ENCODE measurements at regions not wholly inside any gene's neighbourhood (a gene's known extent, or its start where the extent isn't known, plus 50 kb on each side); places are given as distances from the start of the nearest gene placed in this dataset.

DNA sequence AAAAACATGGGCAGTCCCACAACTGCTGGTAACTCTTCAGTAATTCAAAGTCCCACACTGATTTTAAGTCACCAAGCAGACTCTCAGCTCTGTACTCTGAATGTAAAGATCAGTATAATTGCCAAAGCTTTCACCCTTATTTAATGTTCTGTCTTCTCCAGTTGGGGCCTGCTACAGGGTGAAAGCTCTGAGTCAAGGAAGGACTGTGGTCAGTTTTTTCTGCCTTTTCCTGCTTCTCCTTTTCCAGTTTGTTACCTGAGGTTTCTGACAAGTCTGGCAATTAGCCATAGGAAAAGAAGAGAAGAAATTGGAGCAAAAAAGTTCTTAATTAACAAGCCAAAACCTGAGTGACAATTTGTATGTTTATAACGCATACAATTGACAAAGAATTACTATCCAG, 279.3 kb downstream of the RBM26 start (continued):
- TF ChIP-seq, protein P1, sequence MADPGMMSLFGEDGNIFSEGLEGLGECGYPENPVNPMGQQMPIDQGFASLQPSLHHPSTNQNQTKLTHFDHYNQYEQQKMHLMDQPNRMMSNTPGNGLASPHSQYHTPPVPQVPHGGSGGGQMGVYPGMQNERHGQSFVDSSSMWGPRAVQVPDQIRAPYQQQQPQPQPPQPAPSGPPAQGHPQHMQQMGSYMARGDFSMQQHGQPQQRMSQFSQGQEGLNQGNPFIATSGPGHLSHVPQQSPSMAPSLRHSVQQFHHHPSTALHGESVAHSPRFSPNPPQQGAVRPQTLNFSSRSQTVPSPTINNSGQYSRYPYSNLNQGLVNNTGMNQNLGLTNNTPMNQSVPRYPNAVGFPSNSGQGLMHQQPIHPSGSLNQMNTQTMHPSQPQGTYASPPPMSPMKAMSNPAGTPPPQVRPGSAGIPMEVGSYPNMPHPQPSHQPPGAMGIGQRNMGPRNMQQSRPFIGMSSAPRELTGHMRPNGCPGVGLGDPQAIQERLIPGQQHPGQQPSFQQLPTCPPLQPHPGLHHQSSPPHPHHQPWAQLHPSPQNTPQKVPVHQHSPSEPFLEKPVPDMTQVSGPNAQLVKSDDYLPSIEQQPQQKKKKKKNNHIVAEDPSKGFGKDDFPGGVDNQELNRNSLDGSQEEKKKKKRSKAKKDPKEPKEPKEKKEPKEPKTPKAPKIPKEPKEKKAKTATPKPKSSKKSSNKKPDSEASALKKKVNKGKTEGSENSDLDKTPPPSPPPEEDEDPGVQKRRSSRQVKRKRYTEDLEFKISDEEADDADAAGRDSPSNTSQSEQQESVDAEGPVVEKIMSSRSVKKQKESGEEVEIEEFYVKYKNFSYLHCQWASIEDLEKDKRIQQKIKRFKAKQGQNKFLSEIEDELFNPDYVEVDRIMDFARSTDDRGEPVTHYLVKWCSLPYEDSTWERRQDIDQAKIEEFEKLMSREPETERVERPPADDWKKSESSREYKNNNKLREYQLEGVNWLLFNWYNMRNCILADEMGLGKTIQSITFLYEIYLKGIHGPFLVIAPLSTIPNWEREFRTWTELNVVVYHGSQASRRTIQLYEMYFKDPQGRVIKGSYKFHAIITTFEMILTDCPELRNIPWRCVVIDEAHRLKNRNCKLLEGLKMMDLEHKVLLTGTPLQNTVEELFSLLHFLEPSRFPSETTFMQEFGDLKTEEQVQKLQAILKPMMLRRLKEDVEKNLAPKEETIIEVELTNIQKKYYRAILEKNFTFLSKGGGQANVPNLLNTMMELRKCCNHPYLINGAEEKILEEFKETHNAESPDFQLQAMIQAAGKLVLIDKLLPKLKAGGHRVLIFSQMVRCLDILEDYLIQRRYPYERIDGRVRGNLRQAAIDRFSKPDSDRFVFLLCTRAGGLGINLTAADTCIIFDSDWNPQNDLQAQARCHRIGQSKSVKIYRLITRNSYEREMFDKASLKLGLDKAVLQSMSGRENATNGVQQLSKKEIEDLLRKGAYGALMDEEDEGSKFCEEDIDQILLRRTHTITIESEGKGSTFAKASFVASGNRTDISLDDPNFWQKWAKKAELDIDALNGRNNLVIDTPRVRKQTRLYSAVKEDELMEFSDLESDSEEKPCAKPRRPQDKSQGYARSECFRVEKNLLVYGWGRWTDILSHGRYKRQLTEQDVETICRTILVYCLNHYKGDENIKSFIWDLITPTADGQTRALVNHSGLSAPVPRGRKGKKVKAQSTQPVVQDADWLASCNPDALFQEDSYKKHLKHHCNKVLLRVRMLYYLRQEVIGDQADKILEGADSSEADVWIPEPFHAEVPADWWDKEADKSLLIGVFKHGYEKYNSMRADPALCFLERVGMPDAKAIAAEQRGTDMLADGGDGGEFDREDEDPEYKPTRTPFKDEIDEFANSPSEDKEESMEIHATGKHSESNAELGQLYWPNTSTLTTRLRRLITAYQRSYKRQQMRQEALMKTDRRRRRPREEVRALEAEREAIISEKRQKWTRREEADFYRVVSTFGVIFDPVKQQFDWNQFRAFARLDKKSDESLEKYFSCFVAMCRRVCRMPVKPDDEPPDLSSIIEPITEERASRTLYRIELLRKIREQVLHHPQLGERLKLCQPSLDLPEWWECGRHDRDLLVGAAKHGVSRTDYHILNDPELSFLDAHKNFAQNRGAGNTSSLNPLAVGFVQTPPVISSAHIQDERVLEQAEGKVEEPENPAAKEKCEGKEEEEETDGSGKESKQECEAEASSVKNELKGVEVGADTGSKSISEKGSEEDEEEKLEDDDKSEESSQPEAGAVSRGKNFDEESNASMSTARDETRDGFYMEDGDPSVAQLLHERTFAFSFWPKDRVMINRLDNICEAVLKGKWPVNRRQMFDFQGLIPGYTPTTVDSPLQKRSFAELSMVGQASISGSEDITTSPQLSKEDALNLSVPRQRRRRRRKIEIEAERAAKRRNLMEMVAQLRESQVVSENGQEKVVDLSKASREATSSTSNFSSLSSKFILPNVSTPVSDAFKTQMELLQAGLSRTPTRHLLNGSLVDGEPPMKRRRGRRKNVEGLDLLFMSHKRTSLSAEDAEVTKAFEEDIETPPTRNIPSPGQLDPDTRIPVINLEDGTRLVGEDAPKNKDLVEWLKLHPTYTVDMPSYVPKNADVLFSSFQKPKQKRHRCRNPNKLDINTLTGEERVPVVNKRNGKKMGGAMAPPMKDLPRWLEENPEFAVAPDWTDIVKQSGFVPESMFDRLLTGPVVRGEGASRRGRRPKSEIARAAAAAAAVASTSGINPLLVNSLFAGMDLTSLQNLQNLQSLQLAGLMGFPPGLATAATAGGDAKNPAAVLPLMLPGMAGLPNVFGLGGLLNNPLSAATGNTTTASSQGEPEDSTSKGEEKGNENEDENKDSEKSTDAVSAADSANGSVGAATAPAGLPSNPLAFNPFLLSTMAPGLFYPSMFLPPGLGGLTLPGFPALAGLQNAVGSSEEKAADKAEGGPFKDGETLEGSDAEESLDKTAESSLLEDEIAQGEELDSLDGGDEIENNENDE (IDR thresholded peaks at IDR 0.05; ENCODE audit: insufficient replicate concordance, low read length), result no peak
- TF ChIP-seq JUN (IDR thresholded peaks at IDR 0.05; ENCODE audit: low read depth, low read length), result no peak
- TF ChIP-seq GABPA (IDR thresholded peaks at IDR 0.05; ENCODE audit: borderline replicate concordance, insufficient read depth, low read length), result no peak
- no peak for TF ChIP-seq CEBPB (IDR thresholded peaks at IDR 0.05; ENCODE audit: low read depth, low read length)
- TF ChIP-seq POLR2A (IDR thresholded peaks at IDR 0.05; ENCODE audit: control extremely low read depth in 1 of 2, low read depth in 2 of 2, low read length in 2 of 2), result no peak
- TF ChIP-seq TBP (IDR thresholded peaks at IDR 0.05; ENCODE audit: low read depth, low read length), result no peak
- no peak for TF ChIP-seq SIRT6 (IDR thresholded peaks at IDR 0.05; ENCODE audit: low read length)
- no peak for TF ChIP-seq TEAD4 (IDR thresholded peaks at IDR 0.05; ENCODE audit: low read depth, low read length)

Measured in H1 (cell line).